HFFc6 (cell line): ENCODE measurements at regions not wholly inside any gene's neighbourhood (a gene's known extent, or its start where the extent isn't known, plus 50 kb on each side); places are given as distances from the start of the nearest gene placed in this dataset.
"Not testable (repeated sequence)": the region's sequence is repeated elsewhere in the genome, so short reads cannot be mapped to it uniquely, and the experiment has no call there.

Source experiments
- DNase-seq: peaks from one replicate; pipeline ENCODE4 v3.0.0-alpha.2; 2018
- H3K27ac Mint-ChIP-seq: 2 replicates; pipeline ENCODE4 v1.8.0; 2020; ENCODE audit warnings: mild to moderate bottlenecking, mixed read lengths
- H3K27me3 Mint-ChIP-seq: 2 replicates; pipeline ENCODE4 v1.8.0; 2021; ENCODE audit warnings: mild to moderate bottlenecking, moderate library complexity, mixed read lengths; ENCODE audit not compliant: insufficient read depth
- H3K36me3 Mint-ChIP-seq: 2 replicates; pipeline ENCODE4 v1.8.0; 2021; ENCODE audit warnings: low read depth, mixed read lengths
- H3K4me1 Mint-ChIP-seq: 2 replicates; pipeline ENCODE4 v1.8.0; 2020; ENCODE audit warnings: low read depth, mixed read lengths
- H3K4me3 Mint-ChIP-seq: 2 replicates; pipeline ENCODE4 v1.8.0; 2020; ENCODE audit warnings: mild to moderate bottlenecking, moderate library complexity, mixed read lengths
- H3K9me3 Mint-ChIP-seq: 2 replicates; pipeline ENCODE4 v1.8.0; 2020; ENCODE audit warnings: mild to moderate bottlenecking, mixed read lengths
- CTCF ChIP-seq: fragments of 200-600 bp; sonication (generic); IDR thresholded peaks from 2 replicates; pipeline ENCODE4 v1.5.0; 2021; ENCODE audit warnings: antibody characterized with exemption, mild to moderate bottlenecking

- H3K27ac Mint-ChIP-seq = not testable (repeated sequence)
- peak; percentile 87 for TF ChIP-seq CTCF
These were observed 126.8 kb upstream of the STK17B start for GRCh38 chr2:196298106-196298723.

GRCh38 chr2:196307775-196308305, 136.5 kb upstream of the STK17B start:
- TF ChIP-seq CTCF = no peak
- no peak for DNase-seq
- Mint-ChIP-seq H3K4me3 (no peak overlapping the region), H3K4me1 (peaks cover 44% of the 10 kb centered on the region), H3K27ac (no peak overlapping the region), H3K27me3 (no peaks in the 10 kb centered on the region), H3K36me3 (peaks cover 18% of the 10 kb centered on the region), H3K9me3 (no peaks in the 10 kb centered on the region)

More at GRCh38 chr2:196298106-196298723, 126.8 kb upstream of the STK17B start:
- peak; percentile 25 for DNase-seq
- H3K27me3 Mint-ChIP-seq, H3K4me3 Mint-ChIP-seq, H3K9me3 Mint-ChIP-seq, H3K36me3 Mint-ChIP-seq: not testable (repeated sequence)
- H3K4me1 Mint-ChIP-seq = peaks cover 40% of the 10 kb centered on the region

GRCh38 chr2:196309691-196310090, 138.3 kb upstream of the STK17B start:
- DNase-seq = no peak
- Mint-ChIP-seq H3K27ac (no peak overlapping the region), H3K9me3 (no peaks in the 10 kb centered on the region), H3K4me1 (peaks cover 49% of the 10 kb centered on the region), H3K27me3 (no peaks in the 10 kb centered on the region), H3K36me3 (peaks cover 13% of the 10 kb centered on the region), H3K4me3 (no peak overlapping the region)
- TF ChIP-seq CTCF = no peak

GRCh38 chr2:196314157-196314556, 142.8 kb upstream of the STK17B start:
- H3K4me3 Mint-ChIP-seq = no peak overlapping the region
- H3K27me3 Mint-ChIP-seq = no peaks in the 10 kb centered on the region

GRCh38 chr2:196314780-196315179, 143.4 kb upstream of the STK17B start:
- TF ChIP-seq CTCF = no peak
- Mint-ChIP-seq H3K9me3 (no peaks in the 10 kb centered on the region), H3K27me3 (no peaks in the 10 kb centered on the region), H3K4me1 (peaks cover 46% of the 10 kb centered on the region), H3K36me3 (peaks cover 11% of the 10 kb centered on the region), H3K27ac (peak overlapping the region; percentile 41), H3K4me3 (peak overlapping the region; percentile 32)
- DNase-seq = peak; percentile 25

More at GRCh38 chr2:196314157-196314556, 142.8 kb upstream of the STK17B start:
- H3K36me3 Mint-ChIP-seq = peaks cover 11% of the 10 kb centered on the region
- H3K4me1 Mint-ChIP-seq = peaks cover 53% of the 10 kb centered on the region
- no peak for DNase-seq
- H3K9me3 Mint-ChIP-seq = no peaks in the 10 kb centered on the region
- no peak overlapping the region for H3K27ac Mint-ChIP-seq
- TF ChIP-seq CTCF = no peak
